H9 (cell line): ENCODE measurements at regions not wholly inside any gene's neighbourhood (a gene's known extent, or its start where the extent isn't known, plus 50 kb on each side); places are given as distances from the start of the nearest gene placed in this dataset.

Source experiments
- DNase-seq: peaks from one replicate; pipeline ENCODE4 v3.0.0-alpha.2; 2017
- H2AFZ ChIP-seq: one replicate; pipeline ENCODE4 v1.6.1; 2013; ENCODE audit warnings: mild to moderate bottlenecking, low read length, control low read depth, moderate library complexity
- H2AK5ac ChIP-seq: 2 replicates; pipeline ENCODE4 v1.6.1; 2013; ENCODE audit warnings: low read length, control low read depth, mixed read lengths; ENCODE audit not compliant: insufficient read length
- H2BK120ac ChIP-seq: one replicate; pipeline ENCODE4 v1.6.1; 2013; ENCODE audit warnings: low read depth, mild to moderate bottlenecking, low read length, control low read depth, inconsistent platforms; ENCODE audit not compliant: poor library complexity, severe bottlenecking
- H2BK12ac ChIP-seq: 2 replicates; pipeline ENCODE4 v1.6.1; 2013; ENCODE audit warnings: low read length, control low read depth, mixed read lengths, low read depth; ENCODE audit not compliant: insufficient read length
- H2BK15ac ChIP-seq: 2 replicates; pipeline ENCODE4 v1.6.1; 2013; ENCODE audit warnings: low read depth, low read length, control low read depth
- H2BK20ac ChIP-seq: one replicate; pipeline ENCODE4 v1.6.1; 2013; ENCODE audit warnings: low read depth, mild to moderate bottlenecking, low read length, control low read depth, inconsistent platforms; ENCODE audit not compliant: poor library complexity, severe bottlenecking
- H2BK5ac ChIP-seq: 2 replicates; pipeline ENCODE4 v1.6.1; 2013; ENCODE audit warnings: low read length, control low read depth, mixed read lengths; ENCODE audit not compliant: insufficient read length
- H3K14ac ChIP-seq: 2 replicates; pipeline ENCODE4 v1.6.1; 2013; ENCODE audit warnings: low read length, control low read depth; ENCODE audit not compliant: insufficient read depth
- H3K18ac ChIP-seq: 2 replicates; pipeline ENCODE4 v1.6.1; 2013; ENCODE audit warnings: low read depth, mild to moderate bottlenecking, mixed read lengths, low read length, control low read depth; ENCODE audit not compliant: insufficient read length
- H3K23ac ChIP-seq: 2 replicates; pipeline ENCODE4 v1.6.1; 2013; ENCODE audit warnings: low read length, control low read depth, mixed read lengths, low read depth; ENCODE audit not compliant: insufficient read length
- H3K23me2 ChIP-seq: 2 replicates; pipeline ENCODE4 v1.6.1; 2013; ENCODE audit warnings: low read depth, mild to moderate bottlenecking, mixed read lengths, low read length, control low read depth; ENCODE audit not compliant: insufficient read length, poor library complexity, severe bottlenecking
- H3K27ac ChIP-seq: 2 replicates; pipeline ENCODE4 v1.5.1; 2013; ENCODE audit warnings: low read length, control low read depth, mixed read lengths, low read depth; ENCODE audit not compliant: insufficient read length
- H3K27me3 ChIP-seq: 2 replicates; pipeline ENCODE4 v1.6.1; 2013; ENCODE audit warnings: low read length, control low read depth, inconsistent platforms; ENCODE audit not compliant: insufficient read depth
- H3K4ac ChIP-seq: 2 replicates; pipeline ENCODE4 v1.6.1; 2013; ENCODE audit warnings: low read depth, mild to moderate bottlenecking, control low read depth, inconsistent platforms, low read length, moderate library complexity
- H3K4me1 ChIP-seq: 2 replicates; pipeline ENCODE4 v1.6.1; 2013; ENCODE audit warnings: low read length, control low read depth, inconsistent platforms; ENCODE audit not compliant: insufficient read depth
- H3K4me2 ChIP-seq: 2 replicates; pipeline ENCODE4 v1.6.1; 2013; ENCODE audit warnings: low read length, control low read depth, mixed read lengths; ENCODE audit not compliant: insufficient read length, insufficient read depth
- H3K56ac ChIP-seq: 2 replicates; pipeline ENCODE4 v1.6.1; 2013; ENCODE audit warnings: low read depth, mild to moderate bottlenecking, mixed read lengths, low read length, control low read depth; ENCODE audit not compliant: insufficient read length
- H3K79me1 ChIP-seq: 2 replicates; pipeline ENCODE4 v1.6.1; 2013; ENCODE audit warnings: low read depth, mild to moderate bottlenecking, moderate library complexity, low read length, control low read depth, inconsistent platforms; ENCODE audit not compliant: insufficient read depth, poor library complexity, severe bottlenecking
- H3K79me2 ChIP-seq: 2 replicates; pipeline ENCODE4 v1.6.1; 2013; ENCODE audit warnings: low read length, control low read depth, inconsistent platforms; ENCODE audit not compliant: insufficient read depth
- H3K9ac ChIP-seq: 2 replicates; pipeline ENCODE4 v1.6.1; 2013; ENCODE audit warnings: low read length, control low read depth, mixed read lengths; ENCODE audit not compliant: insufficient read length; ENCODE audit errors: extremely low read depth
- H3K9me3 ChIP-seq: one replicate; pipeline ENCODE4 v1.6.1; 2013; ENCODE audit warnings: low read depth, low read length, inconsistent platforms; ENCODE audit not compliant: control insufficient read depth
- H3T11ph ChIP-seq: one replicate; pipeline ENCODE4 v1.6.1; 2013; ENCODE audit warnings: mild to moderate bottlenecking, low read length, control low read depth, inconsistent platforms
- H4K20me1 ChIP-seq: one replicate; pipeline ENCODE4 v1.6.1; 2013; ENCODE audit not compliant: control insufficient read depth, insufficient read length, insufficient read depth
- H4K5ac ChIP-seq: 2 replicates; pipeline ENCODE4 v1.6.1; 2013; ENCODE audit warnings: low read depth, mild to moderate bottlenecking, mixed read lengths, low read length, control low read depth; ENCODE audit not compliant: insufficient read length
- H4K8ac ChIP-seq: replicated peaks from 2 replicates; pipeline ENCODE4 v1.6.1; 2013; ENCODE audit warnings: low read length, control low read depth, mixed read lengths, low read depth; ENCODE audit not compliant: insufficient read length
- H4K91ac ChIP-seq: 2 replicates; pipeline ENCODE4 v1.6.1; 2013; ENCODE audit warnings: low read depth, mild to moderate bottlenecking, moderate library complexity, mixed read lengths, low read length, control low read depth; ENCODE audit not compliant: insufficient read length
- H3K27ac Mint-ChIP-seq, 3 experiments: 2 replicates in 2 of 3; 3 replicates in 1 of 3; pipeline ENCODE4 v1.8.0; 2020 to 2021; ENCODE audit warnings: mixed read lengths in 3 of 3, mild to moderate bottlenecking in 1 of 3, moderate library complexity in 1 of 3
- H3K27me3 Mint-ChIP-seq: 2 replicates; pipeline ENCODE4 v1.8.0; 2021; ENCODE audit warnings: low read depth, mild to moderate bottlenecking, moderate library complexity, mixed read lengths
- H3K36me3 Mint-ChIP-seq, 3 experiments: 2 replicates in 2 of 3; 3 replicates in 1 of 3; pipeline ENCODE4 v1.8.0; 2020 to 2021; ENCODE audit warnings: low read depth in 3 of 3, mixed read lengths in 3 of 3; ENCODE audit not compliant: insufficient read depth in 1 of 3
- H3K4me1 Mint-ChIP-seq, 2 experiments: 2 replicates each; pipeline ENCODE4 v1.8.0; 2020; ENCODE audit warnings: mixed read lengths in 2 of 2
- H3K4me3 Mint-ChIP-seq, 2 experiments: 2 replicates in 1 of 2; 3 replicates in 1 of 2; pipeline ENCODE4 v1.8.0; 2020 to 2021; ENCODE audit warnings: mild to moderate bottlenecking in 2 of 2, mixed read lengths in 2 of 2, moderate library complexity in 1 of 2
- H3K9me3 Mint-ChIP-seq, 2 experiments: 2 replicates in 1 of 2; 3 replicates in 1 of 2; pipeline ENCODE4 v1.8.0; 2020; ENCODE audit warnings: mild to moderate bottlenecking in 2 of 2, mixed read lengths in 2 of 2, moderate library complexity in 1 of 2
- WGBS: extraction: QIAGEN DNeasy Blood & Tissue Kit; methylation state at CpG from one replicate; pipeline ENCODE4 v1.1.7; 2013; ENCODE audit warnings: missing lambda C conversion rate, low lambda C conversion rate, mixed read lengths; ENCODE audit not compliant: insufficient read length; ENCODE audit errors: extremely low coverage; 5-methylcytosine and 5-hydroxymethylcytosine counted together
- TF ChIP-seq, protein P1 (sequence below): fragments of 200-600 bp; sonication (generic); conservative IDR thresholded peaks from 3 replicates; pipeline ENCODE4 v1.8.0; 2021; ENCODE audit warnings: antibody characterized with exemption, mild to moderate bottlenecking

DNA sequence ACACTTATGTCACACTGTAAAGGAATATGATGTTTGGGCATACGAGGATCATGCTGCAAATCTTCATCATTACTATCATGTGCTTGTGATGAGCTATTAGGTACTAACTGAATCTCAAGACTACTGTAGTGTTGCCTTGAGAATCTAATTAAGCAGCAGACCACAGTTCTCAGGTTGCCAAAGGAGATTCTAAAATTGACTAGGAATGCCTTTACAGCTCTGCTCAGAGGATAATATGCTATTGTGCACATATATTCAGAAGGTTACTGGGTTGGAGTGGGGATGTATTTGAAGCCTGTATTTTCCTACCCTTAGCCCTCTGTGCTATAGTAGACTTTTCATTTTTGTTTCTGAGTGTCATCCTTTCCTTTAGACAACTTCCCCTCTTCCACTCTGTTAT lies 175.1 kb downstream of the CDH19 start:
- H3K23me2 ChIP-seq, result no peaks in the 10 kb centered on the region
- no peak overlapping the region for H3T11ph ChIP-seq
- no peak overlapping the region for H2AK5ac ChIP-seq
- no peak overlapping the region for H3K27ac ChIP-seq
- no peak overlapping the region for H3K4ac ChIP-seq
- Mint-ChIP-seq H3K4me1 (no peaks in the 10 kb centered on the region), H3K27me3 (no peaks in the 10 kb centered on the region), H3K27ac (no peak overlapping the region), H3K4me3 (no peak overlapping the region), H3K36me3 (no peaks in the 10 kb centered on the region), H3K9me3 (no peaks in the 10 kb centered on the region)
- H2BK20ac ChIP-seq, result no peak overlapping the region
- H2BK5ac ChIP-seq, result no peak overlapping the region
- H3K27me3 ChIP-seq, result no peaks in the 10 kb centered on the region
- H3K14ac ChIP-seq, result no peak overlapping the region
- TF ChIP-seq, protein P1, sequence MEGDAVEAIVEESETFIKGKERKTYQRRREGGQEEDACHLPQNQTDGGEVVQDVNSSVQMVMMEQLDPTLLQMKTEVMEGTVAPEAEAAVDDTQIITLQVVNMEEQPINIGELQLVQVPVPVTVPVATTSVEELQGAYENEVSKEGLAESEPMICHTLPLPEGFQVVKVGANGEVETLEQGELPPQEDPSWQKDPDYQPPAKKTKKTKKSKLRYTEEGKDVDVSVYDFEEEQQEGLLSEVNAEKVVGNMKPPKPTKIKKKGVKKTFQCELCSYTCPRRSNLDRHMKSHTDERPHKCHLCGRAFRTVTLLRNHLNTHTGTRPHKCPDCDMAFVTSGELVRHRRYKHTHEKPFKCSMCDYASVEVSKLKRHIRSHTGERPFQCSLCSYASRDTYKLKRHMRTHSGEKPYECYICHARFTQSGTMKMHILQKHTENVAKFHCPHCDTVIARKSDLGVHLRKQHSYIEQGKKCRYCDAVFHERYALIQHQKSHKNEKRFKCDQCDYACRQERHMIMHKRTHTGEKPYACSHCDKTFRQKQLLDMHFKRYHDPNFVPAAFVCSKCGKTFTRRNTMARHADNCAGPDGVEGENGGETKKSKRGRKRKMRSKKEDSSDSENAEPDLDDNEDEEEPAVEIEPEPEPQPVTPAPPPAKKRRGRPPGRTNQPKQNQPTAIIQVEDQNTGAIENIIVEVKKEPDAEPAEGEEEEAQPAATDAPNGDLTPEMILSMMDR, result no peak
- no peaks in the 10 kb centered on the region for H3K9me3 ChIP-seq
- H4K91ac ChIP-seq, result no peak overlapping the region
- no peak overlapping the region for H2BK12ac ChIP-seq
- no peak overlapping the region for H2BK15ac ChIP-seq
- DNase-seq, result no peak
- no CpG with 5 or more reads among the region's 1 CpG for WGBS
- no peak overlapping the region for H3K9ac ChIP-seq
- no peak overlapping the region for H2BK120ac ChIP-seq
- H3K23ac ChIP-seq, result no peak overlapping the region
- no peak overlapping the region for H4K8ac ChIP-seq
- H3K18ac ChIP-seq, result no peak overlapping the region
- no peaks in the 10 kb centered on the region for H3K79me1 ChIP-seq
- H4K5ac ChIP-seq, result no peak overlapping the region
- no peaks in the 10 kb centered on the region for H3K79me2 ChIP-seq
- no peak overlapping the region for H3K56ac ChIP-seq
- H2AFZ ChIP-seq, result no peak overlapping the region
- H3K4me2 ChIP-seq, result no peak overlapping the region
- no peaks in the 10 kb centered on the region for H3K4me1 ChIP-seq
- H4K20me1 ChIP-seq, result no peaks in the 10 kb centered on the region
